IMR-90 (cell line): ENCODE measurements at regions not wholly inside any gene's neighbourhood (a gene's known extent, or its start where the extent isn't known, plus 50 kb on each side); places are given as distances from the start of the nearest gene placed in this dataset.

ENCODE experiments used
- ATAC-seq: fragments of 200-7000 bp; cut with Tn5 transposase; 2 replicates; pipeline ENCODE4 v1.9.1; 2020; ENCODE audit warnings: low read depth, mild to moderate bottlenecking, moderate library complexity
- BruUV-seq: library from RNA; stranded (reverse); fragments of 400-500 nt; replicated peaks from 2 replicates; lab custom pipeline; 2021; lab: Mats Ljungman, UMichigan
- CTCF ChIA-PET: fragments of 300-600 bp; formaldehyde crosslinking; extraction: SDS; loops from one replicate; lab custom pipeline; 2021; ENCODE audit warnings: antibody characterized with exemption; lab: Yijun Ruan, JAX
- POLR2A ChIA-PET: fragments of 300-600 bp; sonication (Branson Sonifier 250); formaldehyde crosslinking; loops from one replicate; lab custom pipeline; 2022; ENCODE audit warnings: antibody characterized with exemption; ENCODE audit not compliant: unreplicated experiment; lab: Charles Lee
- DNase-seq: peaks from one replicate; pipeline ENCODE4 v3.0.0; 2013
- H2AFZ ChIP-seq: replicated peaks from 2 replicates; pipeline ENCODE3; 2013; ENCODE audit warnings: low read length, mild to moderate bottlenecking; ENCODE audit not compliant: poor library complexity
- H2AK5ac ChIP-seq: 2 replicates; pipeline ENCODE4 v1.6.1; 2013; ENCODE audit warnings: low read depth, low read length, inconsistent platforms
- H2AK9ac ChIP-seq: replicated peaks from 2 replicates; pipeline ENCODE3; 2013; ENCODE audit warnings: mild to moderate bottlenecking, low read depth, low read length, moderate library complexity; ENCODE audit not compliant: poor library complexity
- H2BK120ac ChIP-seq: 2 replicates; pipeline ENCODE4 v1.6.1; 2013; ENCODE audit warnings: low read depth, low read length, inconsistent platforms
- H2BK15ac ChIP-seq: 3 replicates; pipeline ENCODE4 v1.6.1; 2013; ENCODE audit warnings: low read depth, low read length, inconsistent platforms
- H2BK20ac ChIP-seq: 2 replicates; pipeline ENCODE4 v1.6.1; 2013; ENCODE audit warnings: low read depth, mild to moderate bottlenecking, inconsistent platforms, low read length, moderate library complexity
- H2BK5ac ChIP-seq: 2 replicates; pipeline ENCODE4 v1.6.1; 2013; ENCODE audit warnings: mild to moderate bottlenecking, low read depth, low read length, inconsistent platforms; ENCODE audit not compliant: poor library complexity, severe bottlenecking
- H3K14ac ChIP-seq: replicated peaks from 2 replicates; pipeline ENCODE4 v1.6.1; 2013; ENCODE audit warnings: low read depth, low read length, inconsistent platforms
- H3K18ac ChIP-seq: 2 replicates; pipeline ENCODE4 v1.6.1; 2013; ENCODE audit warnings: low read depth, low read length, control low read depth
- H3K23ac ChIP-seq: 2 replicates; pipeline ENCODE4 v1.6.1; 2013; ENCODE audit warnings: low read depth, low read length, inconsistent platforms
- H3K27ac ChIP-seq: 2 replicates; pipeline ENCODE4 v1.5.1; 2013; ENCODE audit warnings: mild to moderate bottlenecking, control low read depth, low read length; ENCODE audit not compliant: insufficient read depth
- H3K27me3 ChIP-seq: 2 replicates; pipeline ENCODE4 v1.6.1; 2013; ENCODE audit warnings: low read length; ENCODE audit not compliant: control insufficient read depth, insufficient read depth
- H3K36me3 ChIP-seq: 2 replicates; pipeline ENCODE4 v1.6.1; 2013; ENCODE audit warnings: low read length, mixed read lengths; ENCODE audit not compliant: control insufficient read depth, insufficient read depth
- H3K4ac ChIP-seq: 2 replicates; pipeline ENCODE4 v1.6.1; 2013; ENCODE audit warnings: low read depth, low read length, inconsistent platforms
- H3K4me1 ChIP-seq: 2 replicates; pipeline ENCODE4 v1.6.1; 2013; ENCODE audit warnings: low read length, mixed read lengths; ENCODE audit not compliant: control insufficient read depth, insufficient read depth
- H3K4me2 ChIP-seq: 2 replicates; pipeline ENCODE4 v1.6.1; 2013; ENCODE audit warnings: low read depth, mild to moderate bottlenecking, control low read depth, low read length, moderate library complexity
- H3K4me3 ChIP-seq: 2 replicates; pipeline ENCODE4 v1.5.1; 2013; ENCODE audit warnings: low read depth, mild to moderate bottlenecking, control low read depth, low read length, moderate library complexity; ENCODE audit not compliant: insufficient read depth
- H3K56ac ChIP-seq: 2 replicates; pipeline ENCODE4 v1.6.1; 2013; ENCODE audit warnings: low read length, inconsistent platforms; ENCODE audit not compliant: insufficient read depth; ENCODE audit errors: extremely low read depth
- H3K79me1 ChIP-seq, 2 experiments: 2 replicates each; pipeline ENCODE4 v1.6.1; 2013; ENCODE audit warnings: low read length in 2 of 2, inconsistent platforms in 1 of 2, low read depth in 1 of 2
- H3K9ac ChIP-seq: 2 replicates; pipeline ENCODE4 v1.6.1; 2013; ENCODE audit warnings: low read depth, low read length, control low read depth
- H3K9me1 ChIP-seq: 2 replicates; pipeline ENCODE4 v1.6.1; 2013; ENCODE audit warnings: low read length, inconsistent platforms; ENCODE audit not compliant: insufficient read depth
- H3K9me3 ChIP-seq: 2 replicates; pipeline ENCODE4 v1.6.1; 2013; ENCODE audit warnings: low read length; ENCODE audit not compliant: control insufficient read depth, insufficient read depth
- H4K20me1 ChIP-seq: 2 replicates; pipeline ENCODE4 v1.6.1; 2013; ENCODE audit warnings: low read length, inconsistent platforms; ENCODE audit not compliant: insufficient read depth
- H4K5ac ChIP-seq: 2 replicates; pipeline ENCODE4 v1.6.1; 2013; ENCODE audit warnings: mild to moderate bottlenecking, low read depth, low read length, control low read depth
- H4K8ac ChIP-seq, 2 experiments: 2 replicates each; pipeline ENCODE4 v1.6.1; 2013; ENCODE audit warnings: low read depth in 2 of 2, low read length in 2 of 2, control low read depth in 1 of 2, inconsistent platforms in 1 of 2
- H4K91ac ChIP-seq: 2 replicates; pipeline ENCODE4 v1.6.1; 2013; ENCODE audit warnings: low read depth, low read length, inconsistent platforms; ENCODE audit not compliant: insufficient read depth
- MAFK ChIP-seq: IDR thresholded peaks from 2 replicates; pipeline ENCODE4 v1.6.1; 2012; ENCODE audit warnings: low read depth, low read length, improper control_type of control experiment
- MAZ ChIP-seq: IDR thresholded peaks from 2 replicates; pipeline ENCODE4 v1.6.1; 2012; ENCODE audit warnings: low read depth, mild to moderate bottlenecking, low read length, improper control_type of control experiment, moderate library complexity, borderline replicate concordance
- NFE2L2 ChIP-seq: fragments of 150-350 bp; IDR thresholded peaks from 2 replicates; pipeline ENCODE4 v1.6.1; 2016; ENCODE audit warnings: low read depth, mild to moderate bottlenecking, low read length
- POLR2A ChIP-seq: IDR thresholded peaks from 2 replicates; pipeline ENCODE4 v1.6.1; 2012; ENCODE audit warnings: mild to moderate bottlenecking, low read depth, low read length
- RCOR1 ChIP-seq: IDR thresholded peaks from 2 replicates; pipeline ENCODE4 v1.6.1; 2012; ENCODE audit warnings: mild to moderate bottlenecking, low read length, improper control_type of control experiment; ENCODE audit not compliant: insufficient replicate concordance
- RFX5 ChIP-seq: IDR thresholded peaks from 2 replicates; pipeline ENCODE4 v1.8.0; 2012; ENCODE audit warnings: low read depth, mild to moderate bottlenecking, low read length, moderate library complexity
- SMC3 ChIP-seq: fragments of 150-350 bp; IDR thresholded peaks from 2 replicates; pipeline ENCODE4 v1.6.1; 2016; ENCODE audit warnings: low read depth, mild to moderate bottlenecking, antibody characterized with exemption, low read length, moderate library complexity
- WGBS, 2 experiments: methylation state at CpG; one replicate each; pipeline versions ENCODE4 v1.1.5 to v1.1.7; 2013; ENCODE audit warnings: missing lambda C conversion rate in 2 of 2; ENCODE audit not compliant: insufficient read length in 1 of 2; ENCODE audit errors: extremely low coverage in 2 of 2; 5-methylcytosine and 5-hydroxymethylcytosine counted together
- dilution Hi-C: fragments of 300-500 bp; cut with HindIII; formaldehyde crosslinking; loops from one replicate; pipeline ENCODE4 v1.14.3; 2018; ENCODE audit warnings: low sequenced_read_pairs; ENCODE audit not compliant: unreplicated experiment
- in situ Hi-C: fragments of 300-500 bp; cut with MboI; formaldehyde crosslinking; loops from 3 replicates; pipeline ENCODE4 v1.14.3; 2019; ENCODE audit warnings: low sequenced_read_pairs, inconsistent platforms, mixed read lengths
- intact Hi-C: fragments of 100-400 bp; cut with micrococcal nuclease; formaldehyde crosslinking; loops from 2 replicates; pipeline ENCODE4 v1.10.0; 2022
- TF ChIP-seq, protein P1 (sequence below): fragments of 150-350 bp; IDR thresholded peaks from 2 replicates; pipeline ENCODE4 v1.6.1; 2016; ENCODE audit warnings: low read depth, mild to moderate bottlenecking, low read length, moderate library complexity, borderline replicate concordance
- TF ChIP-seq, protein P2 (sequence below): fragments of 150-350 bp; IDR thresholded peaks from 2 replicates; pipeline ENCODE4 v1.6.1; 2017; ENCODE audit warnings: mild to moderate bottlenecking, antibody characterized with exemption, low read length, low read depth
- TF ChIP-seq, protein P3 (sequence below): conservative IDR thresholded peaks from 2 replicates; pipeline ENCODE4 v1.5.1; 2012; ENCODE audit warnings: mild to moderate bottlenecking, low read depth, low read length, improper control_type of control experiment

DNA sequence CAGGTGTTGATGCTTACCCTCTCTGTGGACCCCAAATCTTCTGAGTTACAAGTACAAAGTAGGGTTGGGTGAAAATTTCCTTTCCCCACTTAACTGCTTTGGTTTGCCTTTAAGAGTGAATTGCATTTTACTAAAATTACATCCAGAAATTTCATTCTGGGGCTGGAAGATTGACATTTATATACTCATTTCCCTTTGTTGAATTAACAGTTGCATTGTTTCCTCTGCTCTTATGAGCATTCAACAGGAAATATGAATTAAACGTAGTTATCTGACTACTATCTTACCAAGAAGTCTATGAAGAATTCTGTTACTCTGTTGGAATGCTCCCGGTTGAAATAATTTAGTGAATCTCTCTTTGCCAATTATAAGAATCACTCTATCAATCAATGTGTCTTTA, 1231.1 kb upstream of the NXPH2 start:
- Histone ChIP-seq H2AK9ac (no peak overlapping the region), H3K4me2 (no peak overlapping the region), H3K9me3 (no peaks in the 10 kb centered on the region), H3K27ac (no peak overlapping the region), H3K36me3 (no peaks in the 10 kb centered on the region), H3K4me1 (no peaks in the 10 kb centered on the region), H3K9me1 (no peaks in the 10 kb centered on the region), H4K5ac (no peak overlapping the region), H4K8ac (no peak overlapping the region), H2AK5ac (no peak overlapping the region), H2BK120ac (no peak overlapping the region), H3K23ac (no peak overlapping the region), H2BK5ac (no peak overlapping the region), H2BK20ac (no peak overlapping the region), H3K27me3 (no peaks in the 10 kb centered on the region), H4K20me1 (no peaks in the 10 kb centered on the region), H3K18ac (no peak overlapping the region), H3K4ac (no peak overlapping the region), H2AFZ (no peak overlapping the region), H3K4me3 (no peak overlapping the region), H4K91ac (no peak overlapping the region), H3K9ac (no peak overlapping the region), H2BK15ac (no peak overlapping the region), H3K56ac (no peak overlapping the region), H3K14ac (no peak overlapping the region), H3K79me1 (no peaks in the 10 kb centered on the region)
- dilution Hi-C loops (no loop called here), intact Hi-C loops (no loop called here), in situ Hi-C loops (no loop called here)
- no peak for DNase-seq
- POLR2A ChIA-PET = no interaction called here
- no peak for ATAC-seq
- no TSS peak for BruUV-seq
- no peak for TF ChIP-seq RFX5
- TF ChIP-seq RCOR1 = no peak
- TF ChIP-seq, protein P1, sequence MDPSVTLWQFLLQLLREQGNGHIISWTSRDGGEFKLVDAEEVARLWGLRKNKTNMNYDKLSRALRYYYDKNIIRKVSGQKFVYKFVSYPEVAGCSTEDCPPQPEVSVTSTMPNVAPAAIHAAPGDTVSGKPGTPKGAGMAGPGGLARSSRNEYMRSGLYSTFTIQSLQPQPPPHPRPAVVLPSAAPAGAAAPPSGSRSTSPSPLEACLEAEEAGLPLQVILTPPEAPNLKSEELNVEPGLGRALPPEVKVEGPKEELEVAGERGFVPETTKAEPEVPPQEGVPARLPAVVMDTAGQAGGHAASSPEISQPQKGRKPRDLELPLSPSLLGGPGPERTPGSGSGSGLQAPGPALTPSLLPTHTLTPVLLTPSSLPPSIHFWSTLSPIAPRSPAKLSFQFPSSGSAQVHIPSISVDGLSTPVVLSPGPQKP = no peak
- TF ChIP-seq, protein P2, sequence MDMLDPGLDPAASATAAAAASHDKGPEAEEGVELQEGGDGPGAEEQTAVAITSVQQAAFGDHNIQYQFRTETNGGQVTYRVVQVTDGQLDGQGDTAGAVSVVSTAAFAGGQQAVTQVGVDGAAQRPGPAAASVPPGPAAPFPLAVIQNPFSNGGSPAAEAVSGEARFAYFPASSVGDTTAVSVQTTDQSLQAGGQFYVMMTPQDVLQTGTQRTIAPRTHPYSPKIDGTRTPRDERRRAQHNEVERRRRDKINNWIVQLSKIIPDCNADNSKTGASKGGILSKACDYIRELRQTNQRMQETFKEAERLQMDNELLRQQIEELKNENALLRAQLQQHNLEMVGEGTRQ = no peak
- TF ChIP-seq NFE2L2 = no peak
- no peak for TF ChIP-seq SMC3
- no peak for TF ChIP-seq POLR2A
- no peak for TF ChIP-seq MAZ
- TF ChIP-seq, protein P3, sequence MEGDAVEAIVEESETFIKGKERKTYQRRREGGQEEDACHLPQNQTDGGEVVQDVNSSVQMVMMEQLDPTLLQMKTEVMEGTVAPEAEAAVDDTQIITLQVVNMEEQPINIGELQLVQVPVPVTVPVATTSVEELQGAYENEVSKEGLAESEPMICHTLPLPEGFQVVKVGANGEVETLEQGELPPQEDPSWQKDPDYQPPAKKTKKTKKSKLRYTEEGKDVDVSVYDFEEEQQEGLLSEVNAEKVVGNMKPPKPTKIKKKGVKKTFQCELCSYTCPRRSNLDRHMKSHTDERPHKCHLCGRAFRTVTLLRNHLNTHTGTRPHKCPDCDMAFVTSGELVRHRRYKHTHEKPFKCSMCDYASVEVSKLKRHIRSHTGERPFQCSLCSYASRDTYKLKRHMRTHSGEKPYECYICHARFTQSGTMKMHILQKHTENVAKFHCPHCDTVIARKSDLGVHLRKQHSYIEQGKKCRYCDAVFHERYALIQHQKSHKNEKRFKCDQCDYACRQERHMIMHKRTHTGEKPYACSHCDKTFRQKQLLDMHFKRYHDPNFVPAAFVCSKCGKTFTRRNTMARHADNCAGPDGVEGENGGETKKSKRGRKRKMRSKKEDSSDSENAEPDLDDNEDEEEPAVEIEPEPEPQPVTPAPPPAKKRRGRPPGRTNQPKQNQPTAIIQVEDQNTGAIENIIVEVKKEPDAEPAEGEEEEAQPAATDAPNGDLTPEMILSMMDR = no peak
- no peak for TF ChIP-seq MAFK
- no CpG with 5 or more reads among the region's 2 CpGs for WGBS, 2 experiments
- CTCF ChIA-PET = no interaction called here
